Thoracic aorta (tissue), 2 donors: ENCODE measurements at regions not wholly inside any gene's neighbourhood (a gene's known extent, or its start where the extent isn't known, plus 50 kb on each side); places are given as distances from the start of the nearest gene placed in this dataset.

Source experiments
- ATAC-seq: fragments of 150-250 bp; one replicate; pipeline ENCODE4 v1.8.0; 2017; ENCODE audit warnings: low read depth; ENCODE audit not compliant: insufficient number of reproducible peaks, low FRiP score
- DNase-seq: peaks from one replicate; pipeline ENCODE4 v3.0.0-alpha.2; 2020; ENCODE audit warnings: low spot score
- H3K27ac ChIP-seq, 2 donors: fragments of 200-600 bp; sonication (generic); 1 replicate in 1 of 2; 2 replicates in 1 of 2; pipeline ENCODE4 v1.5.1; 2016; ENCODE audit warnings: mild to moderate bottlenecking in 2 of 2, moderate library complexity in 2 of 2
- H3K27me3 ChIP-seq: fragments of 200-600 bp; sonication (generic); replicated peaks from 2 replicates; pipeline ENCODE4 v1.6.0; 2016; ENCODE audit warnings: mild to moderate bottlenecking; ENCODE audit not compliant: insufficient read depth
- H3K36me3 ChIP-seq: fragments of 200-600 bp; sonication (generic); one replicate; pipeline ENCODE4 v1.5.1; 2016
- H3K4me1 ChIP-seq, 2 donors: fragments of 200-600 bp; sonication (generic); 1 replicate in 1 of 2; 2 replicates in 1 of 2; pipeline versions ENCODE4 v1.5.1 to v1.6.0; 2016; ENCODE audit warnings: low read depth in 2 of 2, mild to moderate bottlenecking in 1 of 2; ENCODE audit not compliant: control insufficient read depth in 1 of 2
- H3K4me3 ChIP-seq: fragments of 200-600 bp; sonication (generic); 2 replicates; pipeline ENCODE4 v1.5.1; 2016; ENCODE audit warnings: mild to moderate bottlenecking
- H3K9me3 ChIP-seq: fragments of 200-600 bp; sonication (generic); 2 replicates; pipeline ENCODE4 v1.5.1; 2016
- CTCF ChIP-seq: fragments of 200-600 bp; sonication (generic); IDR thresholded peaks from one replicate; pipeline ENCODE4 v1.5.1; 2019; ENCODE audit warnings: antibody characterized with exemption

GRCh38 chr15:29526802-29527201 is 257.2 kb upstream of the NSMCE3 start:
- ATAC-seq (no peak), DNase-seq (no peak)
- H3K27me3 ChIP-seq: no peaks in the 10 kb centered on the region
- no peaks in the 10 kb centered on the region for H3K36me3 ChIP-seq
- H3K9me3 ChIP-seq: no peaks in the 10 kb centered on the region
- no peak overlapping the region for H3K4me3 ChIP-seq
- H3K4me1 ChIP-seq: no peaks in the 10 kb centered on the region
- TF ChIP-seq CTCF: no peak
- no peak overlapping the region for H3K27ac ChIP-seq

- no peaks in the 10 kb centered on the region for H3K4me1 ChIP-seq
- no peak overlapping the region for H3K4me3 ChIP-seq
- no peaks in the 10 kb centered on the region for H3K36me3 ChIP-seq
- no peaks in the 10 kb centered on the region for H3K27me3 ChIP-seq
- ATAC-seq (no peak), DNase-seq (no peak)
- no peaks in the 10 kb centered on the region for H3K9me3 ChIP-seq
- TF ChIP-seq CTCF: no peak
- no peak overlapping the region for H3K27ac ChIP-seq
Measured at GRCh38 chr15:29522373-29523276, 253.0 kb upstream of the NSMCE3 start.

GRCh38 chr15:29518442-29518841 is 248.8 kb upstream of the NSMCE3 start:
- ATAC-seq: no peak

GRCh38 chr15:29517829-29518228 is 248.2 kb upstream of the NSMCE3 start:
- Histone ChIP-seq H3K36me3 (no peaks in the 10 kb centered on the region), H3K4me1 (no peaks in the 10 kb centered on the region), H3K27ac (no peak overlapping the region), H3K27me3 (no peaks in the 10 kb centered on the region), H3K4me3 (no peak overlapping the region), H3K9me3 (no peaks in the 10 kb centered on the region)
- ATAC-seq (no peak), DNase-seq (no peak)
- no peak for TF ChIP-seq CTCF

More at GRCh38 chr15:29518442-29518841, 248.8 kb upstream of the NSMCE3 start:
- no peak overlapping the region for H3K4me3 ChIP-seq
- H3K27ac ChIP-seq: no peak overlapping the region
- no peak for TF ChIP-seq CTCF
- DNase-seq: no peak
- no peaks in the 10 kb centered on the region for H3K4me1 ChIP-seq
- H3K27me3 ChIP-seq: no peaks in the 10 kb centered on the region
- H3K9me3 ChIP-seq: no peaks in the 10 kb centered on the region
- H3K36me3 ChIP-seq: no peaks in the 10 kb centered on the region

- no peaks in the 10 kb centered on the region for H3K9me3 ChIP-seq
- no peak overlapping the region for H3K27ac ChIP-seq
- H3K4me3 ChIP-seq: no peak overlapping the region
- ATAC-seq (no peak), DNase-seq (no peak)
- no peak for TF ChIP-seq CTCF
- no peaks in the 10 kb centered on the region for H3K27me3 ChIP-seq
- no peaks in the 10 kb centered on the region for H3K4me1 ChIP-seq
- no peaks in the 10 kb centered on the region for H3K36me3 ChIP-seq
Measured at GRCh38 chr15:29516929-29517328, 247.3 kb upstream of the NSMCE3 start.
